Stimulated activated CD4-positive, alpha-beta T cell treated with anti-CD3 and anti-CD28 coated beads, Interleukin-2, amount 100 ng/mL, for 24 hours (primary cell): ENCODE measurements at regions not wholly inside any gene's neighbourhood (a gene's known extent, or its start where the extent isn't known, plus 50 kb on each side); places are given as distances from the start of the nearest gene placed in this dataset.
"Not testable (repeated sequence)": the region's sequence is repeated elsewhere in the genome, so short reads cannot be mapped to it uniquely, and the experiment has no call there.

ENCODE experiments used
- DNase-seq, 2 donors: peaks; one replicate each; pipeline ENCODE4 v3.0.0-alpha.2; 2020

DNA sequence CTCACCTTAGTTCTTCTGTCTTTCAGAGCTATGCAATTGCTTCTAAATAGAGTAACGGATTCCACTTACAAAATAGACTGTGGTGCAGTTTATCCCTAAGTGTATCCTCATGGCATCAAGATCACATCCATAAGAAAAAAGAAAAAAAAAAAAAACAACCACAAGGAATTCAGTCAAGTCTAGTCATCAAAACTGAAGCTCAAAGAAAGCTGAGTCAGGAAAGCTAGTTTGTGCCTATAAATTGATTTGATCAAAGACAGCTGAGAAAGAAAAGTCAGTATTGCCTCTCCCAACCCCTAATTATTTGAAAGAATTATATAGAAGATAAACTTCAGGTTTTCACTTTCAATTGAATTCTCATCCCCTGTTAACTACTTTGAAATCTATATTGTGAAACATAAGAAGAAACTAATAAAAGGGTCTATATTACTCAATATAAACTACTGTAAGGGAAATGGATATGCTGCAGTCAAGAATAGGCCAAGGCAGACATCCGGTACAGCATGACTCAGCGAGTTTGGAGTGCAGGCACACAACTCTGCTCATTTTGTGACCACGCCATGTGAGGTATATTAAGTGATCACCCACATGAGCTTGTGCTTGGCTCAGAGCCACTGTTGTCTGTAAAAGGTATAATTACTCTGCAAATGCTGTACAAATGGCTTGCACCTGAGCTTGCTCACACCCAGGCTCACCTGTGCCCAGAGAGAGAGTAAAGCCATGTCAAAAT, 568.1 kb upstream of the CRIM1 start:
- no peak for DNase-seq

- DNase-seq = no peak
Measured at GRCh38 chr2:35785564-35785963, 570.0 kb upstream of the CRIM1 start.

- DNase-seq = no peak
Measured at GRCh38 chr2:35784777-35785176, 570.8 kb upstream of the CRIM1 start.

DNA sequence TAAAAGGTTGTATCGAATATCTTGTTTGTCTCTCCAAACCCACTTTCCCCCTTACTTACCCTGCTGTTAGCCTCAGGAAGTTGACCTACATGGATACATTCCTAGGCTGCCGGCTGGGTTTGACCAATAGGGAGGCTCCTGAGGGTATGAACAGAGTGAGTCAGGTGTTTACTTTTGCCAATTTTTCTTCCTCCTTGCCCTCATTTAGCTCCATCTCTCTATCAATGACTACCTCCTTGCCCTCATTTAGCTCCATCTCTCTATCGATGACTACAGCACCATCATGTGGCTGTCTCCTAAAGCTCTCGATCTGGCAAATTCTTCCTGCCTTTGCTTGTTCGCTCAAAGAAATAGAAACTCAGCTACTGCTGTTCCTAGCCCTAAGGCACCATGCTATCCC, 571.9 kb upstream of the CRIM1 start:
- DNase-seq = no peak

- no peak for DNase-seq
Measured at GRCh38 chr2:35741556-35741955, 614.0 kb upstream of the CRIM1 start.

DNA sequence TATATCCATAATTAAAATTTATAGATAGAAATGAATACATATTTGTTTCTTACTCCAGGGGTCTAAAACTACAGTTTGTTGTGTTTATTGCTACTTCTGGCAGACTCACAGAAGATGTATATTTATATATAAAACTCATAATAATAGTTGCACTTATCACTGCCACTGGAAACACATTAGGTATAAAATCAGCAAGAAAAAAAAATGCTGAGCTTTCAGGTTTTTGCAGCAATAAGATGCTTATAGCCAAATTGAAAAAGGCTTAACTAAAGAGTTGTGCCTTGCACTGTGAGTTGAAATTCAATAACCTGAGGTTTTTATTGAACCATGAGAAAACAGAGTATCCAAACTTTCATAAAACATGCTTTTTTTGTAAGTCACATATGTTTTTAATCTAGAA, 623.9 kb upstream of the CRIM1 start:
- no peak for DNase-seq

GRCh38 chr2:35714883-35715282, 640.7 kb upstream of the CRIM1 start:
- no peak for DNase-seq

- DNase-seq = no peak
Measured at GRCh38 chr2:35708411-35708923, 647.1 kb upstream of the CRIM1 start.

DNA sequence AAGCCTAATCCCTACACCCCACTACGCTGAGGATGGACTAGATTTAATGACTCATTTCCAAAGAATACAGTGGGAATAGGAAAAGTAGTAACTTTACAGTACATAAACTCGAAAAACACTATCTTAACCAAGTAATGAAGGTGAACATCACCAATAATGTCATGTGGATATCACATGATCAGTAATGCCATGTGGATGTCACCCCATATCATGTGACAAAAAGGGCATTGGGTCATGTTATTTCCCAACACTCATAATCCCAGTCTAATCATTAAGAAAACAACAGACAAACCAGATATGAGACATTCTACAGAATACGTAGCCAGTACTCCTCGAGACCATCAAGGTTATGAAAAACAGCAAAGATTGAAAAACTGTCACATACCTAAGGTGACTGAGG, 667.3 kb upstream of the CRIM1 start:
- no peak for DNase-seq

- no peak for DNase-seq
Measured at GRCh38 chr2:35651688-35652323, 703.8 kb upstream of the CRIM1 start.

GRCh38 chr2:35614640-35615039, 740.9 kb upstream of the CRIM1 start:
- no peak for DNase-seq

DNA sequence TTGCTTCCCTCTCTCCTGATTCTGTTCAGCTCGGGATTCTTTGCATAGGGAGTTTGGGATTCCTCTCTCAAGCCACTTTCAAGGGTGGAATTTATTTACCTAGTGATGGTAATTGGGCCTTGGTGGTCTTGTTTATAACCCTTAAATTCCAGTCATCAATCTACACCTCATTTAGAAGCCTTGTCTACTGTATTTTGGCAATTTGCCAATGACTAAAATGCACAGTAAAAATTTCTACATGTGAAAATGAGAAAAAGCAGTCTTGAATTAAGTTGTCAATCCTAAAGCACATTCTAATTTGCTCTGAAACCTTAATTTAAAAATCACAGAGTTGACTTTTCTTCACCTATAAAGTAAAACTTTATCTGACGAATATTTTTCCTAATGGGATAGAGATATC, 749.2 kb upstream of the CRIM1 start:
- no peak for DNase-seq

DNA sequence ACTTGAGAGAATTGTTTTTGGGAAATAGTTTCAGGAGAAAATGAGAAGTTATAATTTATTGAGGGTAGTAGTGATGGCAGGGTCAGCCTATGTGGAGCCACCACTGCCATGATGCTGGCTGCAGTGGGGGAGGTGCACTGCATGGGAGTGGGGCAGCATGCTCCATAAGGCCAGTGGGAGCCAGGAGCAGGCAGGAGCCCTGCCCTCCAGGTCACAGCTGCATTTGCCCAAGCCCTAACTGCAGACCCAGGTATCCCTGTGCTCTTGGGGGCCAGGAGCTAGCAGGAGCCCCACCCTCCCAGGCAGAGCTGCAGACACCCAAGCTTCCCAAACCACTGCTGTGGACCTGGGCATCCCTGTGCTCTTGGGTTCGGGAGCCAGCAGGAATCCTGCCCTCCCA, 757.3 kb upstream of the CRIM1 start:
- no peak for DNase-seq

GRCh38 chr2:35591886-35592285, 763.7 kb upstream of the CRIM1 start:
- DNase-seq = no peak

GRCh38 chr2:35585972-35586371, 769.6 kb upstream of the CRIM1 start:
- no peak for DNase-seq

- no peak for DNase-seq
Measured at GRCh38 chr2:35582637-35583036, 772.9 kb upstream of the CRIM1 start.

DNA sequence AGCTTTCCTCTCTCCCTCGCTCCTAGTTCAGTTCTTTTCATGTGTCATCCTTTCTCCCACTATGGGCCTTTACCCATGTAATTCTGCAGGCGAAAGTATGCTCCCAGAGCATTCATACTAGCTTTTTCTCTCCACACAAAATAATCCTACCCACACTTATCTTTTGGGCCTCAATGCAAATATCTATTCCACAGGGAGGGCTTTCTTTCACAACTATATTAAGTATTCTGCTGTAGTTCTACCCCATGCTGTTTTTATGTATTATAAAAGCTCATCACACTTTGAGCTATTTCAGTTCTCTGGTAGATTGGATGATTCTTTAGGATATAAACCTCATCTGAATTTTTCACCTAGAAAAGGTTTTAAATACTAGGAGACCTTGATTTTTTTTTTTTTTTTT, 774.6 kb upstream of the CRIM1 start:
- no peak for DNase-seq

DNA sequence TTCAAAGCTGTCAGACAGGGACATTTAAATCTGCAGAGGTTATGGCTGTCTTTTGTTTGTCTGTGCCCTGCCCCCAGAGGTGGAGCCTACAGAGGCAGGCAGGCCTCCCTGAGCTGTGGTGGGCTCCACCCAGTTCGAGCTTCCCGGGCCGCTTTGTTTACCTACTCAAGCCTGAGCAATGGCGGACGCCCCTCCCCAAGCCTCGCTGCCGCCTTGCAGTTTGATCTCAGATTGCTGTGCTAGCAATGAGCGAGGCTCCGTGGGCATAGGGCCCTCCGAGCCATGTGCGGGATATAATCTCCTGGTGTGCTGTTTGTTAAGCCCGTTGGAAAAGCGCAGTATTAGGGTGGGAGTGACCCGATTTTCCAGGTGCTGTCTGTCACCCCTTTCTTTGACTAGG, 787.0 kb upstream of the CRIM1 start:
- DNase-seq = not testable (repeated sequence)

GRCh38 chr2:35562488-35562887, 793.1 kb upstream of the CRIM1 start:
- no peak for DNase-seq

- DNase-seq = no peak
Measured at GRCh38 chr2:35548171-35548570, 807.4 kb upstream of the CRIM1 start.

DNA sequence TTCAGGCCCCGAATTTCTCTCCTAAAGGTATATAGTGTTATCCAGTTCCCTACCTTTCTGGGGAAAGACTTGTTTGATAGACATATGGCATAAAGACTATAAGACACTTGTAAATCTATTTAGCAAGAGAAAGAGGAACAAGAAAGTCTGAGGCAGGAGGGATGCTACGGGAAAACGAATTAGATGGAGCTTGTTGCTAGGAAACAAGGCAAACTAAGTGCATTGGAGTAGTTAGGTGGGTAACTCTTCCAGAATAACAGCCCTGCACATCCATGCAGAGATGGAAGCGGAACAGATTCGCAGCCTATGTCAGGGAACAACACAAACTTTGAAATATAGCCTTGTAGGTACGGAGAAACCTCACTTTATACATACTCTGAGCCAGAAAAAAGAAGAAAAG, 810.3 kb upstream of the CRIM1 start:
- DNase-seq = no peak

GRCh38 chr2:35538796-35539195, 816.8 kb upstream of the CRIM1 start:
- DNase-seq = no peak

DNA sequence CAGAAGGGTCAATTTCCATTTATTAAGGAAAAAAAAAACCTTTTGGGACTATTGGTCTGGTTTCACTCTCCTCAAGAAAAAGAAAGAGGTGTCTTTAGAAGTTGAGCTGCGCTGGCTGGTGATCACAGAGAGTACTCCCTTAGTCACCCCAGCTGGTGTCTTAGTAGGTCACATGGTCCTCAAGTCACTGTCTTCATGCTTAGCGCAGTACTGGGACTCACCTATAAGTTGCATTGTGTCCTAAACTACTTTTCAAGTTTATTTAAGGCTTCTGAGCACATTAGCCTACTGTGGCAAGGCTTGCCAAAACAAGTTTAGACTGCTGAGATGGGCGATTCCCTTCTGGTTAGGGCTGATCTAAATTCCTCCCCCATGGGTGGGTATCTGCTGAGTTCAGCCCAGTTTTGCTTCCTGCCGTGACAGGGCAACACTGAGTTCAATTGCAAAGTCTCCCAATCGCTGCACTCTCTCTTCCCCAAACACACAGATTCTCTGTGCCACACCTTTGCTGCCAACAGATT, 824.9 kb upstream of the CRIM1 start:
- no peak for DNase-seq

- DNase-seq = no peak
Measured at GRCh38 chr2:35526741-35527140, 828.8 kb upstream of the CRIM1 start.

GRCh38 chr2:35522450-35522849, 833.1 kb upstream of the CRIM1 start:
- no peak for DNase-seq
